Activated CD8-positive, alpha-beta memory T cell treated with anti-CD3 and anti-CD28 coated beads, Interleukin-2, amount 50 U/mL, for 24 hours (primary cell): ENCODE measurements at regions not wholly inside any gene's neighbourhood (a gene's known extent, or its start where the extent isn't known, plus 50 kb on each side); places are given as distances from the start of the nearest gene placed in this dataset.

Source experiments
- DNase-seq: peaks from one replicate; pipeline ENCODE4 v3.0.0-alpha.2; 2020; ENCODE audit errors: extremely low read depth

DNA sequence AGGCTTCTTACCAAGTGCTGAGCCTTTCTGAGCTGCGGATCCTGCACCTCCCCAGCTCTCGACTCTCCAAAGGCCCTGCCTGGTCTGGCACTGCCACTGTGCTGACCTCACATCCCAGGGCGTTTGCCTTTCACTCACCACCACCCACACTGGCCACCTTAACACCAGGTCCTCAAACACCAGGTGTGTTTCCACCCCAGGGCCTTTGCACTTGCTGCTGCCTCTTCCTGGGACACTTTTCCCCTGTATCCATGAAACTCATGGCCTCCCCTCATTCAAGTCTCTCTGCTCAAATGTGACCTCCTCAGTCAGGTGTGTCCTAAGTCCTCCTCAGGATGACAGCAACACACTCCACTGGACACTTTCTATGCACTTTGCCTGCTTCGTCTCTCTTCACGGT, 51.4 kb upstream of the ANO1 start:
- DNase-seq: no peak

DNA sequence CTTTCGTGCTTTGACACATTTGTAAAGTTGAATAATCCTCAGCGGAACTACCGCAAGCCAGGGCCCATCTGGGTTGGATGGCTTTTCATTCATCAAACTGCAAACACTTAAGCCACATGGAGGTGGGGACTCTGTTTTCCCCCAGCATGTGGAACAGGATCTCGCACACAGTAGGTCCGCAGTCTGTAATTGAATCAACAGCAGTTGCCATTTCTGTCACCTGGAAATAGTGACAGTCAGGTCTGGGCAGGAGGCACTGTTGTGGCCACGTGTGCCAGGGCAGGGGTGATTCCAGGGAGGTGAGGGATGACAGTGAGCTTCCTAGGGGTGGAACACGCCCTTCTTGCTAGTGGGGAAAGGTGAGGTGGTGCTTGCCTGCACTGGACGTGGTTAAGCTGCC, 50.7 kb upstream of the ANO1 start:
- no peak for DNase-seq

DNA sequence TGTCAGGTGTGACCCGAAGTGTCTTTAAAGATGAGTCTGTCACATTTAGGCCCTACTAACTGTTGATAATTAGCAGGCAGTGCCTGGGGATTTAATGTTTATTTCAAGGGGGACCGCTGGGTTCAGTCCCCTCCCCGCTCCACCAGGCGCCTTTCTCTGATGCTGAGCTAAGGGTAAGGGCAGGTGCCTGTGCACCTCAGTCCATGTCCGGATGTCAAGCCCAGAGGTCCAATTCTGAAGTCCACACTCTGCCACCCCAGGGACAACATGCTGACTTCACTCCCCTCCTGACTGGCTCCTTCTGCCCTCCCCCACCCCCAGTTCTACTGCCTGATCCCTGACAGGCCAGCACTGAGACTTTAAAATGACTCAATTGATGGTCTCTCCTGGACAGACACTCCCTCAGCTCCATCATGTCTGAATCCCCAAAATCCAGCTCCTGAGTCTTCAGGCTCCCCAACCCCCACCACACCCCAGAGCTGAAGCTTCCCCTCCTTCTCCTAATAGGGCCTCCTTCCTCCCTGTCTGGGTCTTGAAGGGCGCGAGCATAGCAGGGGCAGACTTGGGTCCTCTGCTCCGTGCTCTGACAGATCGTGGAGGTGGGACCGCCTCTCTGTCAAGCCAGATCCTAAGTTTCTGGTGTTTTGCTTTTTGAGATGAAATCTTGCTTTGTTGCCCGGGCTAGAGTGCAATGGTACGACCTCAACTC, 49.8 kb upstream of the ANO1 start:
- DNase-seq: no peak
